CD4-positive, alpha-beta T cell (primary cell): ENCODE measurements at regions not wholly inside any gene's neighbourhood (a gene's known extent, or its start where the extent isn't known, plus 50 kb on each side); places are given as distances from the start of the nearest gene placed in this dataset.

Experiments
- ATAC-seq: fragments of 200-7000 bp; cut with Tn5 transposase; one replicate; pipeline ENCODE4 v1.10.0; 2022; ENCODE audit warnings: mild to moderate bottlenecking; ENCODE audit not compliant: poor library complexity
- CTCF ChIA-PET: fragments of 350-600 bp; sonication (Branson Sonifier 250); formaldehyde crosslinking; loops from one replicate; lab custom pipeline; 2021; ENCODE audit warnings: antibody characterized with exemption, inconsistent platforms; lab: Charles Lee
- POLR2A ChIA-PET: fragments of 350-600 bp; sonication (Branson Sonifier 250); formaldehyde crosslinking; loops from one replicate; lab custom pipeline; 2021; ENCODE audit warnings: antibody characterized with exemption, inconsistent platforms; lab: Charles Lee
- DNase-seq, 14 experiments: peaks; one replicate each; pipeline ENCODE4 v3.0.0-alpha.2; 2013 to 2020; ENCODE audit warnings: mixed read lengths in 2 of 14
- H3K27ac ChIP-seq, 2 donors: one replicate each; pipeline versions ENCODE4 v1.5.1 to v1.7.0; 2013; ENCODE audit warnings: low read length in 2 of 2, low read depth in 1 of 2, mild to moderate bottlenecking in 1 of 2
- H3K27me3 ChIP-seq, 2 experiments: 1 replicate in 1 of 2; 2 replicates in 1 of 2; pipeline versions ENCODE4 v1.6.1 to v1.7.0; 2013; ENCODE audit warnings: low read length in 2 of 2, control low read depth in 1 of 2, mild to moderate bottlenecking in 1 of 2, moderate library complexity in 1 of 2; ENCODE audit not compliant: insufficient read depth in 2 of 2, control insufficient read depth in 1 of 2
- H3K36me3 ChIP-seq: one replicate; pipeline ENCODE4 v1.6.1; 2013; ENCODE audit warnings: low read length, control low read depth; ENCODE audit not compliant: insufficient read depth
- H3K4me1 ChIP-seq: one replicate; pipeline ENCODE4 v1.6.1; 2013; ENCODE audit warnings: low read length, control low read depth; ENCODE audit not compliant: insufficient read depth
- H3K4me3 ChIP-seq: one replicate; pipeline ENCODE4 v1.5.1; 2013; ENCODE audit warnings: mild to moderate bottlenecking, low read length, moderate library complexity
- H3K9me3 ChIP-seq, 2 experiments: 1 replicate in 1 of 2; 2 replicates in 1 of 2; pipeline versions ENCODE4 v1.6.1 to v1.7.0; 2013; ENCODE audit warnings: low read length in 2 of 2, mild to moderate bottlenecking in 2 of 2, control low read depth in 1 of 2, moderate library complexity in 1 of 2; ENCODE audit not compliant: control insufficient read depth in 1 of 2, insufficient read depth in 1 of 2
- H3K27ac Mint-ChIP-seq: one replicate; pipeline ENCODE4 v1.8.0; 2020; ENCODE audit warnings: mixed read lengths
- H3K27me3 Mint-ChIP-seq: one replicate; pipeline ENCODE4 v1.8.0; 2021; ENCODE audit warnings: mixed read lengths
- H3K36me3 Mint-ChIP-seq: one replicate; pipeline ENCODE4 v1.8.0; 2021; ENCODE audit warnings: low read depth, mixed read lengths
- H3K4me1 Mint-ChIP-seq: one replicate; pipeline ENCODE4 v1.8.0; 2021; ENCODE audit warnings: low read depth, mixed read lengths
- H3K4me3 Mint-ChIP-seq: one replicate; pipeline ENCODE4 v1.8.0; 2020; ENCODE audit warnings: mild to moderate bottlenecking, mixed read lengths
- H3K9me3 Mint-ChIP-seq: one replicate; pipeline ENCODE4 v1.8.0; 2020; ENCODE audit warnings: mixed read lengths
- intact Hi-C, 2 experiments: fragments of 100-400 bp; cut with DNase I in 1 of 2; cut with micrococcal nuclease in 1 of 2; formaldehyde crosslinking; loops; one replicate each; pipeline versions ENCODE4 v1.15.1 to v1.9.0; 2023 to 2025; cut with DNase I, micrococcal nuclease
- TF ChIP-seq, protein P1 (sequence below): fragments of 200-600 bp; IDR thresholded peaks from one replicate; pipeline ENCODE4 v1.8.0; 2022; ENCODE audit warnings: antibody characterized with exemption, mild to moderate bottlenecking

DNA sequence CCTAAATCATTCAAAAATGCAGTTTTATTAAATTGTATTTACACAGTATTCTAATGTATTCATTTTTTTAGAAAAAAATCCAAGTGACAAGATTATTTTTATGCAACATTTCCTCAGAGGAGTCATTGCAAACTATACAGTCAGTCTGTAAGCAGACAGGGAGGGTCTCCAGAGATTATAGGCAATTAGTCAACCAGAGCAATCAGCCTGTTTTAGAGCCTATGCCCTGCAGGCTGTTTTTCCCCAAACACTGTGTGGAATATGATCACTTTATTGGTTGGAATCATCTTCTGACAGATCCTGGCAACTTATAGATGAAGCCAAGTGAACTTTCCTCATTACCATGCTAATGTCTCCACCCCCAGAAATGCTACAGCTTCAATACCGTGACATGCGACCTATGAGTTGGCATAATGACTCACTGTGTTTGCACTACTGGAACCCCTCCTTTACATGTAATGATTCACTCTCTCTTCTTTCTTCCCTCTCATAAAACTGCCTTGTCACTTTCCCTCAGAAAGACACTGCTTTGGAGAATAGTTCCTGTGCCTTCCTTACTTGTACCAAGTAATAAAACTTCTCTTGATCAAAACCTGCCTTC, 577.7 kb upstream of the FTMT start:
- ATAC-seq = no peak
- CTCF ChIA-PET = no interaction called here
- H3K4me1 Mint-ChIP-seq = no peaks in the 10 kb centered on the region

DNA sequence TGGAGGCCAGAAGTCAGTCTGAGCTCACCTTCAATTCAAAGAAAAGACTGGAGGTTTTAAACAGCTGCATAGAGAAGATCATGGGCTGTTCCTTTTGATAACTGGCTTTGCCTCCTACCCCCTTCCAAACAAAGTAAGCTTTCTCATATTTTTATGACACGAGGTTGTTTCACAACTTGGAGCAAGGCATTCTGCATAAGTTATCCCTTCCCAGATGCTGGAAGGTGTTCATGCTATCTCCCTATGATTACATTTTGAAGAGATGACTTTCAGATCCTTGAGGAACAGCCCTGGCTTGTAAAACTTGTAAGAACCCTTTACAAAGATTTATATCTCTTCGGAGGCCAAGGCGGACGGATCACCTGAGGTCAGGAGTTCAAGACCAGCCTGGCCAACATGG, 571.9 kb upstream of the FTMT start:
- intact Hi-C loops = no loop called here
- Mint-ChIP-seq H3K4me1 (no peaks in the 10 kb centered on the region), H3K27me3 (no peaks in the 10 kb centered on the region), H3K36me3 (no peaks in the 10 kb centered on the region), H3K9me3 (peaks cover 11% of the 10 kb centered on the region), H3K27ac (no peak overlapping the region), H3K4me3 (no peak overlapping the region)
- no peak overlapping the region for H3K27ac ChIP-seq
- DNase-seq (no peak), ATAC-seq (no peak)
- H3K9me3 ChIP-seq = peaks cover 0 to 13% of the 10 kb centered on the region in 2 experiments
- no peaks in the 10 kb centered on the region for H3K4me1 ChIP-seq
- ChIA-PET POLR2A (no interaction called here), CTCF (no interaction called here)
- TF ChIP-seq, protein P1, sequence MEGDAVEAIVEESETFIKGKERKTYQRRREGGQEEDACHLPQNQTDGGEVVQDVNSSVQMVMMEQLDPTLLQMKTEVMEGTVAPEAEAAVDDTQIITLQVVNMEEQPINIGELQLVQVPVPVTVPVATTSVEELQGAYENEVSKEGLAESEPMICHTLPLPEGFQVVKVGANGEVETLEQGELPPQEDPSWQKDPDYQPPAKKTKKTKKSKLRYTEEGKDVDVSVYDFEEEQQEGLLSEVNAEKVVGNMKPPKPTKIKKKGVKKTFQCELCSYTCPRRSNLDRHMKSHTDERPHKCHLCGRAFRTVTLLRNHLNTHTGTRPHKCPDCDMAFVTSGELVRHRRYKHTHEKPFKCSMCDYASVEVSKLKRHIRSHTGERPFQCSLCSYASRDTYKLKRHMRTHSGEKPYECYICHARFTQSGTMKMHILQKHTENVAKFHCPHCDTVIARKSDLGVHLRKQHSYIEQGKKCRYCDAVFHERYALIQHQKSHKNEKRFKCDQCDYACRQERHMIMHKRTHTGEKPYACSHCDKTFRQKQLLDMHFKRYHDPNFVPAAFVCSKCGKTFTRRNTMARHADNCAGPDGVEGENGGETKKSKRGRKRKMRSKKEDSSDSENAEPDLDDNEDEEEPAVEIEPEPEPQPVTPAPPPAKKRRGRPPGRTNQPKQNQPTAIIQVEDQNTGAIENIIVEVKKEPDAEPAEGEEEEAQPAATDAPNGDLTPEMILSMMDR = no peak
- no peak overlapping the region for H3K4me3 ChIP-seq
- no peaks in the 10 kb centered on the region for H3K27me3 ChIP-seq
- no peaks in the 10 kb centered on the region for H3K36me3 ChIP-seq

More for the DNA sequence above, 577.7 kb upstream of the FTMT start:
- Mint-ChIP-seq H3K4me3 (no peak overlapping the region), H3K36me3 (no peaks in the 10 kb centered on the region), H3K9me3 (peaks cover 8% of the 10 kb centered on the region), H3K27ac (no peak overlapping the region), H3K27me3 (no peaks in the 10 kb centered on the region)
- POLR2A ChIA-PET = no interaction called here
- no peak overlapping the region for H3K27ac ChIP-seq
- TF ChIP-seq, protein P1 = no peak
- H3K4me1 ChIP-seq = no peaks in the 10 kb centered on the region
- no peaks in the 10 kb centered on the region for H3K27me3 ChIP-seq
- intact Hi-C loops = no loop called here
- H3K9me3 ChIP-seq = no peaks in the 10 kb centered on the region
- no peak overlapping the region for H3K4me3 ChIP-seq
- no peak for DNase-seq
- no peaks in the 10 kb centered on the region for H3K36me3 ChIP-seq

DNA sequence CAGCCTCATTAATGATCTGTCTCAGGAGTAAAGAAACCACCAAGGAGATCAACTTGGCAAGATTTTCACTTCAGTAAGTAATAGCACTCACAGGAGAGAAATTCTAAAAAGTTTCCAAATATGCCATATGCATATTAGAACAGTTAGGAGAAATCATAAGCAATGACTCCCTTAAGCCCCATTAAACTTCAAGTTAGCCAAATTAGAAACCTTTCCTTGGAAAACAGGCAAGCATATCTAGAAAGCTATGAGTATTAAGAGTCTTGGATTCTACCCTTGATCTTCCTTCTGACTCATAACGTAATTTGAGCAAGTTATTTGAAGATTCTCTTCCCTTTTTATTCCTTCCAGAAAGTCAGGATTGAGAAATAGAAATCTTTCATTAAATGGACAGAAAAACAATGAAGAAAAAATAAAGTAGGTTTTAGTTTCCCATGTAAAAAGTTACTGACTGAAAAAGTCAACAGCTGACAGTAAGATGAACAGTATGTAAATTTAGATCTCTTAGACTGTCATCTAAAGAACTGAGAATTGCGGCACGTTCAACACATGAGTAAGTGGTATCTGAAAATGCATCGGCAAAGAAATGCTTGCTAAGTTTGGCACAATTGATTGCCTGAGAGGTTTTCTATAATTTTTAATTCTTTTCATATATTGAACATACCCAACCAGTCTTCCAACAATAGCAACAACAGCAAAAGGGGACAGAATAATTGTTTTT, 565.7 kb upstream of the FTMT start:
- ChIA-PET CTCF (interaction anchor here (1.0 kb wide), 1 partner anchor 63 kb away, joined by 3 read pairs; no protein-coding TSS in a partner anchor), POLR2A (no interaction called here)
- no peaks in the 10 kb centered on the region for H3K36me3 ChIP-seq
- no peaks in the 10 kb centered on the region for H3K27me3 Mint-ChIP-seq
- DNase-seq = no peak
- peaks cover 9% of the 10 kb centered on the region for H3K9me3 Mint-ChIP-seq
- H3K27ac ChIP-seq = no peak overlapping the region
- no peaks in the 10 kb centered on the region for H3K4me1 ChIP-seq
- TF ChIP-seq, protein P1 = no peak
- peaks cover 0 to 7% of the 10 kb centered on the region in 2 experiments for H3K9me3 ChIP-seq
- no peaks in the 10 kb centered on the region for H3K36me3 Mint-ChIP-seq
- H3K4me3 Mint-ChIP-seq = no peak overlapping the region
- H3K27ac Mint-ChIP-seq = no peak overlapping the region
- H3K27me3 ChIP-seq = no peaks in the 10 kb centered on the region
- ATAC-seq = no peak
- intact Hi-C loops = no loop called here
- H3K4me3 ChIP-seq = no peak overlapping the region
- no peaks in the 10 kb centered on the region for H3K4me1 Mint-ChIP-seq
